ENCODE measurements at regions not wholly inside any gene's neighbourhood (a gene's known extent, or its start where the extent isn't known, plus 50 kb on each side); places are given as distances from the start of the nearest gene placed in this dataset.
"Not testable (repeated sequence)": the region's sequence is repeated elsewhere in the genome, so short reads cannot be mapped to it uniquely, and the experiment has no call there.

DNA sequence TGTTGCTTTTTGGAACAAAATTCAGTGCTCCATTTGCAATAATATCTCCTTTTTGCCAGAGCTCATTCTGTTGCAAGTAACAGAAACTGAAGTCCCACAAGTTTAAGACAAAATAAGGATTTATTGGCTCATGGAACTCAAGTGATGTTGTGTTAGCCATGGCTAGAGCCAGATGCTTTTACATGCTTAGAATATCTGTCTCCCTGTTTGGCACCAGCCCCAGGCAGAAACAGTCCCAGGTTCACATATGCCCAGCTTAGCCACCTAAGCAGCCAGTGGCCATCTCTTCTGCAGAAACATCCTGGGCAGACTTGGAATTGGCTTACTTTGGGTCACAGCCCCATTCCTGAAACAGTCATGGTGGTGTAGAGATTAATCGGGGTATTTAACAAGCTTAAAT is 540.9 kb upstream of the SGCD start:
- DNase-seq, result no peak

DNA sequence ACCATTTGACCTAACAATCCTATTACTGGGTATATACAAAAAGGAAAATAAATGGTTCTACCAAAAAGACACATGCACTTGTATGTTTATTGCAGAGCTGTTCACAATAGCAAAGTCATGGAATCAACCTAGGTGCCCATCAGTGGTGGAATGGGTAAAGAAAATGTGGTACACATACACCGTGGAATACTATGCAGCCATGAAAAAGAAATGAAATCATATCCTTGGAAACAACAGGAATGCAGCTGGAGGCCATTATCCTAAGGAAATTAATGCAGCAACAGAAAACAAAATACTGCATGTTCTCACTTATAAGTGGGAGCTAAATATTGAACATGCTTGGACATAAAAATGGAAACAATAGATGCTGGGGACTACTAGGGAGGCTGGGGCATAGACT is 534.1 kb upstream of the SGCD start:
- no peak for DNase-seq

DNA sequence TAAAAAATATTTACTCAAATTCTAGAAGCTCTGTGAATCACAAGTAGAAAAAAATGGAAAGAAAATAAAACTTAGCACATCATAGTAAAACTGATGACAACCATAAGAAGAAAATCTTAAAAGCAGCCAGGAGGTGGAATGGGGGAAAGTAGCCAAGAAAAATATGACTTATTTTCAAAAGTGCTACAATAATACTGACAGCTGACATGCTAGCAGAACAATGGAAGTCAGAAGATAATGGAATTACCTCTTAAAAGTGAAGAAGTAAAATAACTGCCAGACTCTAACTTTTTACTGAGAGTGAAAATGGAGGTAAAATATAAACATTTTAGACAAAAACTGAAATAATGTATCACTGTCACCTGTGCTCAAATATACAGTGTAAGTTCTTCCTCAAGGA is 532.2 kb upstream of the SGCD start:
- DNase-seq, result no peak

DNA sequence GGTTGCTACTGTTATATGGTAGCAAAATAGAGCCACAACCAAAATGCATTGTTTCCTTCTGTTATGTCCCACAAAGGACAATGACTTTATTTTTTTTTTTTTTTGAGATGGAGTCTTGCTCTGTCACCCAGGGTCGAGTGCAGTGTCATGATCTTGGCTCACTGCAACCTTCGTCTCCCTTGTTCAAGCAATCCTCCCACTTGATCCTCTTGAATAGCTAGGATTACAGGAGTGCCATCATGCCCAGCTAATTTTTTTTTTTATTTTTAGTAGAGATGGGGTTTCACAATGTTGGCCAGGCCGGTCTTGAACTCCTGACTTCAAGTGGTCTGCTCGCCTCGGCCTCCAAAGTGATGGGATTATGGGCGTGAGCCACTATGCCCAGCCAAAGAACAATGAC is 527.7 kb upstream of the SGCD start:
- no peak for DNase-seq

DNA sequence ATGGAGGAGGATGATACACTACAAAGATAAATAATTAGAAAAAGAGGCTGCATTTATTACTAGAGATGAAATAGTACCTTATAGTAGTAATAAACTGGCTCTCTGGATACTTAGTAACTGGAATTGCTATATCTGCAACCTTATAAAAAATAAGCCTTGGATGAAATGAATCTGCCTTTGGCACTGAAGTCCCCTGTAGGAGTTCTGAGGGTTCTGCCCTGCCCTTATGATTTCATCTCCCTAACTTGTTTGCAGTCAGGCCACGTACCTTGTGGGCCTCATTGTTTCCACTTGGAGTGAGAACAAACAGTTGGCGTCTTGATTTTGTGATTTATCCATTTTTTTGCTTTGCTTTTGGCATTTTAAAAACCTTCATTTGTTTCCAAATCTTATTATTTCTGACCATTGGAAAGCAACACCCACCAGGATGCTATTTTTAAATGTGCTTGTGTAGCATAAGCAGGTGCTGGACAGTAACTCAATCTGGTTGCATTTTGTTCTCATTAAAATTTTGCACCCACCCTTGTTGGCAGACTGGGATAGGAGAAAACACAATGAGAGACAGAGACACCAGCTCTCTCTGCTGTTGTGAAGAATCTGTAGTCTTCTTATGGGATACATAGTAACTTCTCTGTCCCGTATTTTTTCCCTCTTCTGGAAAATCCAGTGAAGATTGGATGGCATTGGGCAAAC is 518.9 kb upstream of the SGCD start:
- DNase-seq, result no peak

DNA sequence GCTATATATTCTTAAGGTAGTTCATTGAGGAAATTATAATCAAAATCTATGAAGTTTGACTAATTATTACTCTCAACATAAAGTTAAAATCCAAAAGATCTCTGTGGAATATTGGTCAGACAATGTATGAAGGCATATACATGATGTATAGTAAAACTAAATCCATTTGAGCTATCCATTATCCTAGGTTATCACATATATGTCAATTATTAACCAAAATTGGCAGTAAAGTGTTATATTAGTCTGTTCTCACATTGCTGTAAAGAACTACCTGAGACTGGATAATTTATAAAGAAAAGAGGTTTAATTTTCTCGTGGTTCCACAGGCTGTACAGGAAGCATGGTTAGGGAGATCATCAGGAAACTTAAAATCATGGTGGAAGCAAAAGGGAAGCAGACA is 511.7 kb upstream of the SGCD start:
- DNase-seq, result no peak

DNA sequence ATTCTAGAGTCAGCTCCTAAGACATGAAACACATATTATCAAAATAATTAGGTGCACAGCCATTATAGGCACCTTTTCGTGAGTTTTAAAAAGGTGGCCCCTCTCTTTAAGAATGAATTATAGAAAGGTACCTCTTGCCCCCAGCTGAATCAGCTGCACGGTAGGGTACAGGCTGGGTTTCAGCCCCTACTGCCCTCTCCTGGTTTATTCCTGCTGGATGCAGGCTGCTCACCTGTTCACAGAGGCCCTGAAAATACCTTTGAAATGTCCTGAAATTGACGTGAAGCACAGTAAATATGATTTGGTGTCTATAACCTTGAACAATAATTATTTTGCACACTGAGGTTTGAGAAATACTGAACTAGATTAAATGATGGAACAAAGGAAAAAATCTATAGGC is 504.8 kb upstream of the SGCD start:
- no peak for DNase-seq

DNA sequence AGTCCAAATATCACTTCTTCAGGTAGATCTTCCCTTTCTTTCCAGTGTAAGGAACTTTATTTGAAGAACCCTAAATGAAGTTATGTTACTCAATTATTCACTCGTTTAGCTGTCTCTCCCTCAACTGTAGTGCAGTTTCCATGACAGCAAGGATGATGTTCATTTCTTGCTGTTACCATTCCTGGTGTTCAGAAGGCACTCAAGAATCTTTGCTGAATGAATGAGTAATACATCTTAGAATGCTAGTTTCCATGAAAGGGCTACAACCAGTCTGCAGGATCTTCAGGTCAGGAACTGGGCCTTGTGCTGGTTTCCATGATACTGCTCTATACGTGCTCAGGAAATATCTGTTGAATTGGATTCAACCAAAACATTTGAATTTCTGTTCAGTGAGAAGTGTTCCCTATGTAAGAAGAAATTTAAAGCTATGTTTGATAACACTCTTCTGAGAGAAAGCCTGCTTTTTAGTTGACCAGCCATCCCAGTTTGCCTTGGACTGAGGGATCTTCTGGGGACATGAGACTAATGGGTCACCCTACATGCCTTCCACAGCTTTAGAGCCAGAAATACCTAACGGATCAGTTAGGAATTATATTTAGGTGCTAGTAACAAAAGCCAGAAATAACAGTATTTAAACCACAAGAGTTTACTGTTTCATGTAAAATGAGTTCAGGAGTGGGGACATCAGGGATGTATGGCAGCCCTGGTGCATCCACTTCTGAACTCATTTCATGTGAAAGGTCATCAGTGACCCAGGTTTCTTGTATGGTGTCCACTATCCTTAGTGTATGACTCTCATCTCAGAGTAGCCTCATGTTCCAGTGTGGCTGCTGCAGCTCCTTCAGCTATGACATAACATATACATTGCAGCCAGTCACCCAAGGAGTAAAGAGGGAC is 500.1 kb upstream of the SGCD start:
- DNase-seq, result no peak

DNA sequence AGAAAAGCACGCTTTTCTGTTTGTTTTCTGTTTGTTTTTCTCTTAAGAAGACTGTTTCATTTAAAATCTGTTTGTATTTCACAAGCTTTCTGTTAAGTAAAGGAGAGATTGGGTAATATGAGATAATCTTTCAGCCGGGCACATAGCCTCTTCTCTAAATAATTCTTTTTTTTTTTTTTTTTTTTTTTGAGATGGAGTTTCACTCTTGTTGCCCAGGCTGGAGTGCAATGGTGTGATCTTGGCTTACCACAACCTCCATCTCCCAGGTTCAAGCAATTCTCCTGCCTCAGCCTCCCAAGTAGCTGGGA is 499.5 kb upstream of the SGCD start:
- not testable (repeated sequence) for DNase-seq

DNA sequence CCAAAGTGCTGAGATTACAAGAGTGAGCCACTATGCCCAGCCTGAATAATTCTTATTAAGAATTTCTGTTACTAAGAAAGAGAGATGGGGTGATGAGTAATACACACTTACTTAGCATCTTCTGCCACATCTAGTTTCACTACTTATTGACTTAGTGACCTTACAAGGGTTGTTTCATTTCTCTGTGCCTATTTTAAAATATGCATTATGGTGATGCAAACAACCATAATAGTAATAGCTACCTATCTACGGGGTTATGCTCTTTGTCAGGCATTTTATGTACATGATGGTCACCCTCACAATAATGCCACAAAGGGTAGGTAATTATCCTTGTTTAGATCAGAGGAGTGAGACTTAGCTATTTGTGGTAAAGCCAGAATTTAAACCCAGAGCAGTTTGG is 499.0 kb upstream of the SGCD start:
- DNase-seq, result no peak

DNA sequence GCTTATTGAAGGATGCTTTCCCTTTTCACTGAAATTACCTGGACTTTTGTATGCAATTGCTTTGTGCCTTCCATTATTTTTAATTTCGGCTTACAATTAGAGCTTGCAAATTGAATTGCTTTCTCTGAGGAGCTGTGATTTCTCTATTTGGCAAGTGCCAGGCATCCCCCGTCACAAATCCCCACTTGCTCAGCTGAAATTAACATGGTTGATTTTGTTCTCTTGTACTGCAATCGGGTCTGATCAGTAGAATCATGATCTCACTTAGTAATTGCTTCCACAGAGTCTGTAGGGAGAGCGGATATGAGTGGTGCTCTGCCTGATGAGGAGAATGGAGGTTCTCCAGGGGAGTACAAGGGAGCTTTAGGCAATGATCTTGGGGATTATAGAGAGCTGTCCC is 495.5 kb upstream of the SGCD start:
- DNase-seq, result no peak

DNA sequence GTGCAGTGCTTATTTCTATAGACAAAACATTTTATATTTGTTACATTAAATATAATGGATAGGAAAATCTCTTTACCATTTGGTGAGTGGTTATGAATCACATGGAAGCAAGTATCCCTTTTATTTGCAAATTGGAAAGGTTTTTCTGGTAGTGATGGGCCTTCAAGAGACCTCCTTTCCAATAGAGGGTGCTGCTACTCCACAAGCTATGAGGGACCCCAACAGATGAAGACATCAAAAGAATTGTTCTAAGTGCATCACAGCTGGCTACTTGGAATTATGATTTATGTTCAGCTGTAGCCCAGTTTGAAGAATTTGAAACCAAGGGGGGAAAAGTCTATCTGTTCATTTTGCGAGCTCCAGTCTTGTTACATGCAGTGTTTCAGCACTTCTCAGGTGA is 493.7 kb upstream of the SGCD start:
- DNase-seq, result no peak

DNA sequence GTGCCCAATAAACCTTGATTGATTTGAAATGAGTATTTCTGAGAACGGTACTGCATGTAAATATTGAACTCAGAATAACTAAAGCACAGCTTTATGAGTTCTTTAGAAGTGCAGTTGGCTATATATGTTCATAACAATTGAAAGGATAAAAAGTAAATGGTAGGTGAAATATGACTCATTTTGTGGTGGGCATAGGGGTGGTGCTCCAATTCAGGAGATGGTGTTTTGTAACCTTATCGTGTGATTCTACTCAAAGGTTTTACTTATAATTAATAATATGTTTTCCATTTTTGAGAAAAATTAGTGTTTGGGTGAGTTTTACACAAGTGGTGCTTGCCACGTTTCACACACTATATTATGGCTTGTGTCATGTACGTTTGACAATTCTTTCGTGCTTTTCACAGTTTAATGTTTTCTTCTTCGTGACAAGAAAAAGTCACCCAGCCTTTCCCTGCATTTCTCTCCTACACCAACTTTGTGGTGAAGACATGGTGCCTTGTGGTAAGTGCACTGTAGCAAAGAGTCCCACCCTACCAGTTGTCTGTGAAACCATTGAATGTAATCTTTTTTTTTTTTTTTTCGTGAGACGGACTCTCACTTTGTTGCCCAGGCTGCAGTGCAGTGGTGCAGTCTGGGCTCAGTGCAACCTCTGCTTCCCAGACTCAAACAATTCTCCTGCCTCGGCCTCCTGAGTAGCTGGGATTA is 492.5 kb upstream of the SGCD start:
- DNase-seq, result no peak

DNA sequence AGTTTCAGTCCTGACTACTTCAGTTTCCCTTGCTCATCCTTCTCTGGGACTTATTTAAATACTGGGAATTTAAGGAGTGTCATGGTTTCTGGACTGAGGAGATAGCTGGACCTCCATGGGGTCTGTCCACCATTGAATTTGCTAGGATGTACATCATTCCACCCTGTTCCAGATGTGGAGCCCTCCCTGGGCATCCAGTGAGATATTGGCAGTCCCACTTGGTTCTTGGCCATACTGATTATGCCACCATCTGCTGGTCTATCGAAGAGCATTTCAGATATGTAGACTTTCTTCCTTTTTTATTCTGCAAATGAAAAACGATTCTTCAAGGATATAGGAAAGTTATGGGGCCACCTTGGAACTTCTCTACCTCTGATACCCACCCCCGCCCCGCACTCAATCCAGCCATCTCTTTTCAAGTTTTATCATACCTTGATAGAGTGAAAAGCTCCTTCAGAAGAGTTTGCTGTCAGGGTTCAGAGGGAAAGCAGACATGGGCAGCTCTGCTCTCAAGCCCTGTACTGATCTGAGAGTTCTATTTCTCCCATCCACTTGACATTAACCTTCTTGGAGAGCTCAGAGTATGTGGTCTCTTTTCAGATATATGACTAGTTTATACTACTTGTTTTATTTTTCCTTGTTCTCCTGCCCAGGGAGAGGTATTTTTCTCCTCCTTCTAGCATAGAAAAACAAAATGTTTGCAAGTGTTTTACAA is 490.7 kb upstream of the SGCD start:
- DNase-seq, result no peak

DNA sequence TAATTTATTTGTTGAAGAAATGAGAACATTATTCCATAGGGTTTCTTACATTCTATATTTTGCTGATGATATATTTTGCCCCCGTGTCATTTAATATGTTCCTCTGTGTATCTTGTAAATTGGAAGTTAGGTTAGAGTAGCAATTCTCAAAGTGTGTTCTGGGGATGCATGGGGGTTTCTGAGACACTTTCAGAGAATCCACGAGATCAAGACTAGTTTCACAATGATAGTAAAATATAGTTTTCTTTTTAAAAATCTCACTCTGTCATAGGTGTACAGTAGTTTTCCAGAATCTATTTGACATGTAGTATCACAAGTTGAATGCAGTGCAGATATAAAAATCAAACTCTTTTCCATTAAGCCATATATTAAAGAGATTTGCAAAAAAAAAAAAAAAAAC is 488.6 kb upstream of the SGCD start:
- no peak for DNase-seq

DNA sequence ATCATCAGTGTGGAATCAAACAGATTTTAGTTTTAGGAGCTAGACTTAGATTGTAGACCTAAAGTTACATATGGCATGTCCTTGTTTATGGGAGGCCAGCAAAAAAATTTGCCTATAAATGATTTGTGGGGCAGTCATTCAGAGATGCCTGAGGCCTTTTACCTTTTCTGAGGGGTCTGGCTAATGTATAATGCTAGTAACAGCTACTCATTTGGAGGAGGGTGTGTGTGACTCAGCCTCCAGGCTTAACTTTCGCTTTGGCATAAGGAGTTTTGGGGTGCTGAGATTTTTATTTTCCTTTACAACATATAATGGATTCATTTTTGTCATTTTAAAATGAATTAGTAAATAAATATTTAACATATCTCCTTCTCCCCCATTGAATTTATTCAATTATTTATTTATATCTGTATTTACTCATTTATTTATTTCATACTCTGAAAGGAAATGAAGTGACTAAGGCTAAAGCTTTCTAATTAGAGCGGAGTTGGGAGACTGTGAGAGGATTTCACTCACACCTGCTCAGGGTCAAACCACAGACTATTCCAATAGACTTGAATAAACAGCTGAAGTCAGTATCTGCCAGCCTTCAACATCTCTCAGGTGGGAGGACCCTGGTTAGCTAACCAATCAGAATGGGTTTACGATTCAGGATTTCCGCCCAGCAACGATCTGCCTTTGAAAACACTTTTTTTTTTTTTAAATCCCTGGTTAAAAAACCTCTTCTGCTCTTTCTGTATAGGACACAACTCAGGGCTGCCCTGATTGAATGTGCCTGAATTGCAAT is 487.5 kb upstream of the SGCD start:
- DNase-seq, result no peak

DNA sequence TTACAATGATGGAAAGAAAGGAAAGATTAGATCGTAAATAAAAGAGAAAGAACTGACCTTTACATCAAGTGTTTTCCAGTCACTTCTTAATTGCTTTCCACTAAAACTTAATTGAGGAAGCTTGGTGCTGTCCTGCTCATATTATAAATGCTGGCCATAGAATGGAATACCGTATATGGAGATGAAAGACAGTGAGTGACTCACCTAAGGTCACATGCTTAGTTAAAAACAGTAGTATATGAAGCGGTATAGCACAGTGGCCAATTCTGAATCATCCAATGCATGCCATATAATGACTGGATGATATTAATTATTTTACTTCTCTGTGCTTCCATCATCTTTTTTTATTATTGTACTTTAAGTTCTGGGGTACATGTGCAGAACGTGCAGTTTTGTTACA is 482.4 kb upstream of the SGCD start:
- DNase-seq, result no peak

DNA sequence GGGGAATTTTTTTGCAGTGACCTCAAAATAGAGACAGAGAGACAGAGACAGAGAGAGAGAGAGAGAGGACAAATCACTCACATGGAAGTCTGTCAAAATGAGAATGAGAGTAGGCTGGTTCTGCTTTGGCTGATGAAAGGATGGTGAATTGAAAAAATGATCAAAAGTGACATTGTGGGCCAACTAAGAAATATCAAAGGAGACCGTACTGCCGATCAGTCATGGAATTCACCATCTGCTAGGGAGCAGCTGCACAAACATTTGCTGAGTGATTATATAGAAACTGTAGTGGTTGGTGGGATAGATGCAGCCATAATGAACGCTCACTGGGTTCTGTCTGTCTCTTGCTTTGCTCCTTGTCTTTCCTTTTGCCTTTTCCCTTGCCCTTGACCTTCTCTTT is 476.6 kb upstream of the SGCD start:
- no peak for DNase-seq

DNA sequence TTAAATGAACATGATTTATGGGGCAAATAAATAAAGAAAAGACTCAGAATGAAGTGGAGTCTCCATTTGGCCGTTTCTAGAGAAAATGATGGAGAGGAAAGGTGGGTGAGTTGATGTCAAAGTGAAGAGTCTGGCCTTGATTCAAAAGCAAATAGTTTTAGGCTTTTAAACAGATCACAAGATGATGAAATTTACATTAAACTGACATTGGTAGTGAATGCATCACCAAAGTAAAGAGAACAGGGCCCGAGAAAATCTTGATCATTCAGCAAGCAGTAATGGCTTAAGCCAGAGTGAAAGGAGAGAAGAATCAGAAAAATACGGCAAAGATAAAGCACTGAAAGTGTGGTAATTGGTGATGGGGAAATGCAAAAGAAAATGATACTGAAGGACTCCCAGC is 460.0 kb upstream of the SGCD start:
- no peak for DNase-seq

DNA sequence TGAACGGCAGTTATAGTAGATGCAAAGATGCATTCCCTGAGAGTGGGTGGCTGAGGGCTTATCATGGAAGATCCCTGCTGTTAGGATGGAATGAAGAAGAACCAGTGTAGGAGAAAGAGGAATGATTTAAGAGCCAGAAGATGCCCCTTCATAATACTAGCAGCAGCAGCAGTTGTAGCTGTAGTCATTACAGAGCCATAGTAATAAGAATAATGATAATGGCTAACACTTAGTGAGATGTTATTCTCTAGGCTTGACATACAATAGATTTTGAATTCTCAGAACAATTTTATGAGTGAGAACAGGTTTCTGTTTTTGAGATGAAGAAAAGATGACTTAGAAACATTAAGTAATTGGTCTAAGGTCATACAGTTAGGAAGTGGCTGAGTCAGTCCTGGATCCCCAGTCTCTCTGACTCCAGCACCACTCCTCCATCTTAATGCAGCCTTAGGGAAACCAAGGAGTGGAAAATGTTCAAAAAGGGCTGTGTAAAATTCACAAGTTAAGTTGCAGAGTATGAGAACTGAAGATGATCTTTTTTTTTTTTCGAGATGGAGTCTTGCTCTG is 459.4 kb upstream of the SGCD start:
- no peak for DNase-seq

DNA sequence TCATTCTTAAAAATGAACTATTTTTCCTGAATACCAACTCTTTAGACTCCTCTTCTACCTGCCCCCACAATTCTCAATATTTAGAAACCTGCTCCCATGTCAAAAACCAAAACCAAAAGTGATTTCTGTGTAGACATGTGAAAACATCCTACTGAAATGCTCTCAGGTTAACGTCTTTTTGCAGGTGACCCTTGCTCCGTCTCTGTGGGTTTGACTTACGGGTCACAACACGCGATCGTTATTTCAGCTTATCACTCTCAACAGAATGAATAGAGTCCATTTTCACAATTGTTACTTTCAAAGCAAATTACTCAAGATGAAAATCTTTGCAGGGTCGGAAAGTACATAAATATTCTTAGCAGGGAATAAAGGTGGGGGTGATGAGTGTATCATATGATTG is 456.3 kb upstream of the SGCD start:
- no peak for DNase-seq

DNA sequence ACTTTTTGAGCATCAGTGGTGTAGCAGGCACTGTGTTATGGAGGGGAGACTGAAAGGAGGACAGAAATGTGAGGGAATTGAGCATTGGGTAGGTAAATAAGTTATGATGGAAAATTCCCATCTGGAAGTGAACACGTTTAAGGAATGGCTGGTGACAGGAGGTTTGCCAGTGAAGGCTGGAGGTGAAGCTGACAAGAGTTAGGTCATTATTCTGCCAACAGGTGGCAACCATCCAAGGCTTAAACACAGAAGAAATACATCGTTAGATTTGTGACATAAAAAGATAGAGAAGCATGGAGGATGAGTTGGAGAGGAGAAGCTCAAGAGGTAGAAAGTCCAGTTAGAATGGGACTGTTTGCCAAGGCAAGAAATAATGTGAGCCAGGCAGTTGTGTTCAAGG is 455.3 kb upstream of the SGCD start:
- DNase-seq, result no peak

Measured in stimulated activated CD8-positive, alpha-beta memory T cell treated with anti-CD3 and anti-CD28 coated beads, Interleukin-4, amount 100 ng/mL, for 48 hours (primary cell).